ENCODE measurements at regions not wholly inside any gene's neighbourhood (a gene's known extent, or its start where the extent isn't known, plus 50 kb on each side); places are given as distances from the start of the nearest gene placed in this dataset.
"Not testable (repeated sequence)": the region's sequence is repeated elsewhere in the genome, so short reads cannot be mapped to it uniquely, and the experiment has no call there.

DNA sequence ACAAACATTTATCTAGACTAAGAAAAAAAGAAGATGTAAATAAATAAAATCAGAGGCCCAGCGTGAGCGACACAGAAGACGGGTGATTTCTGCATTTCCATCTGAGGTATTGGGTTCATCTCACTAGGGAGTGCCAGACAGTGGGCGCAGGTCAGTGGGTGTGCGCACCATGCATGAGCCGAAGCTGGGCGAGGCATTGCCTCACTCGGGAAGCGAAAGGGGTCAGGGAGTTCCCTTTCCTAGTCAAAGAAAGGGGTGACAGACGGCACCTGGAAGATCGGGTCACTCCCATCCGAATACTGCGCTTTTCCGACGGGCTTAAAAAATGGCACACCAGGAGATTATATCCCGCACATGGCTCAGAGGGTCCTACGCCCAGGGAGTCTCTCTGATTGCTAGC is 79.5 kb upstream of the ABCD2 start:
- DNase-seq: not testable (repeated sequence)

DNA sequence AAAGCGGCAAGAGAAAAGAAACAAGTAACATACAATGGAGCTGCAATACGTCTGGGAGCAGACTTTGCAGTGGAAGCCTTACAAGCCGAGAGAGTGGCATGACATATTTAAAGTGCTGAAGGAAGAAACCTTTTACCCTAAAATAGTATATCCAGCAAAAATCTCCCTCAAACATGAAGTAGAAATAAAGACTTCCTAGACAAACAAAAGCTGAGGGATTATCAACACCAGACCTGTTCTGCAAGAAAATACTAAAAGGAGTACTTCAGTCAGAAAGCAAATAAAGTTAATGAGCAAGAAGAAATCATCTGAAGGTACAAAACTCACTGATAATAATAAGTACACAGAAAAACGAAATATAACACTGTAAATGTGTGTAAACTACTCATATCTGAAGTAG is 77.5 kb upstream of the ABCD2 start:
- DNase-seq: no peak

DNA sequence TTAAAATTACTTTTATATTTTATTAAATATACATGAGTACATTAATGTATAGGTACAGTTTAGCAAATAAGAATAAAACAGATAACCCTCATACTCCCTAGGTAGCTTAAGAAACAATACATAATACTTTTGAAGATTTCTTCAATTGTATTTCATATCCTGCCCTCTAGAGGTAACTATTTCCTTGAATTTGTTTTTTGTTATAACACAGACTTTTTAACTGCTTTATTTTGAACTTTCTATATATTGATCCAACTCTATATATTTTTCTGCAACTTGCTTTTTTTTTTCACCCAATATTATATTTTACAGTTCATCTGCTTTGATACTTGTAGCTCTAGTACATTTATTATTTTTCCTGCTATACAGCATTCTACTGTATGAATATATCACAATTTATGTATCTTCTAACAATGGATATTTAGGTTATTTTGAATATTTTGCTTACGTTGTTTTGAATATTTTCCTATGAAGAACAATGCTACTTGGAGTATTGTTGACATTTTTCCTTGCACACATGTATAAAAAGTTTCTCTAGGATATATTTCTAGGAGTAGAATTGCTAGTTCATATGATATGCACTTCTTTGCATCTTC is 72.8 kb upstream of the ABCD2 start:
- DNase-seq: peak in 1 of 2 donors; percentile 9

DNA sequence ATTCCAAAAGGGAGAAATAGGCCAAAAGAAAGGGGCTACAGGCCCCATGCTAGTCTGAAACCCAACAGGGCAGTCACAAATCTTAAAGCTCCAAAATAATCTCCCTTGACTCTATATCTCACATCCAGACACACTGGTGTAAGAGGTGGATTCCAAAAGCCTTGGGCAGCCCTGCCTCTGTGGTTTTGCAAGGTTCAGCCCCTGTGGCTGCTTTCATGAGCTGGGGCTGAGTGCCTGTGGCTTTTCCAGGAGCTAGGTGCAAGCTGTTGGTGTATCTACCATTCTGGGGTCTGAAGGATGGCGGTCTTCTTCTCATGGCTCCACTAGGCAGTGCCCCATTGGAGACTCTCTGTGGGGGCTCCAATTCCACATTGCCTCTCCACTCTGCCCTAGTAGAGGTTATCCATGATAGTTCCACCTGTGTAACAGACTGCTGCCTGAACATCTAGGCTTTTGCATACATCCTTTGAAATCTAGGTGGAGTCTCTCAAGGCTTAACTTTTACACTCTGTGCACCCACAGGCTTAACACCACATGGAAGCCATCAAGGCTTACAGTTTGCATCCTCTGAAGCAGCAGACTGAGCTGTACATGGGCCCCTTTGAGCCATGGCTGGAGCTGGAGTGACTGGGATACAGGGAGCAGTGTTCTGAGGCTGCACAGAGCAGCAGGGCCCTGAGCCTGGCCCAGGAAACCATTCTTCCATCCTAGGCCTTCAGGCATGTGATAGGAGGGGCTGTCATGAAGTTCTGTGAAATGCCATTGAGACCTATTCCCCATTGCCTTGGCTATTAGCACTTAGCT is 66.5 kb upstream of the ABCD2 start:
- no peak for DNase-seq

DNA sequence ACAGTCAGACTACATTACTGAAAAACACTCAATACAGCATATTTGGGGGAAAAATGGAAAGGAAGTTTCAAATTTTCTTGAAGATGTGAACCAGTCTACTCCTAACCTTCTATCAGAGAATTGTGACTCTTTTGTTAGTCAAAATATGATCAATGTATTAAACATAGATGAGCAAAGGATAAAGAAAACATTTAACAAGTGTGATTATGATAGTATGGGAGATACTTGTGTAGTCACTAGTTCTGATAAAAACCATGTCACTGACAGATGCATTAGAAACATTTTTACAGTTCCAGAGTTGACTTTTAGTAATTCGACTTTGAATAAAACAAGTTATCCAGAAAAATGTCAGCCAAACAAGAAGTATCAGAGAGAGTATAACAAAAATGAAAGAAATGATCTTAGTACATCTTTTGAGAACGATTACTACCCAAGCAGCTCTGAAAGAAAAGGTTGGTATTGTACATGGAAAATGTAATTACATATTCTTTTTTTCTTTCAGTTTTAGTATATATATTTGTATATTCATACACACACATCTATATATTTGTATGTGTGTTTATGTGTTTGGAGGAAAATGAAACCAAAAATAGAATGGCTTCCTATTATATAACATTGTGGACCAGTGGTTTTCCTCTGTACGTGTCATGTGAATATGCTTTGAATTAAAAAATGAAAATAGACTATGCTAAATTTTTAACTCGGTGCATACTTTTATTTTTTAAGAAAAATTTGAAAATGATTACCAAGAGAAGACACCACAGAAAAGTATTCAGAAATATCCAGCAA is 63.3 kb upstream of the ABCD2 start:
- peak in 1 of 2 donors; percentile 0 for DNase-seq

DNA sequence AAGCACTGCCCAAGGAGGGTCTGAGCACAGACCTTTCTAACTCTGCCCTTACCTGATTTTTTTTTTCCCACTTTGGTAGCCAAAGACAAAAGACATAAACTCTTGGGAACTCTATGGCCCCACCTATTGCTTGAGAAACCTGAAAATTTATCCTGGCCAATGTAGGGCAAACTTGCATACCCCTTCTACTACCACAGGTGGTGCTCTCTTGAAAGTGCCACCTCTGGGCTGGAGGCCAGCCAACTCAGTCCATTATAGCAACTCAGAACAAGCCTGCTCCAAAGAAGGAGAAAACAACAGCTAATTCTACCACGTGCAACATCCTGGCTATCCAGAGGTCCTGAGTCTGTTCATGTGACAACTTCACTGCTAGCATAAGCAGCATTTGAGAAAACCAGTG is 55.7 kb upstream of the ABCD2 start:
- no peak for DNase-seq

GRCh38 chr12:39672976-39673375 is 53.4 kb upstream of the ABCD2 start:
- no peak for DNase-seq

GRCh38 chr12:39671898-39672875 is 52.6 kb upstream of the ABCD2 start:
- DNase-seq: no peak

- DNase-seq: not testable (repeated sequence)
Measured at GRCh38 chr12:39669539-39669938, 49.9 kb upstream of the ABCD2 start.

Data from inflammatory macrophage treated with lipopolysaccharide for 1 hour (primary cell).